CD4-positive, alpha-beta T cell (primary cell): ENCODE measurements at regions not wholly inside any gene's neighbourhood (a gene's known extent, or its start where the extent isn't known, plus 50 kb on each side); places are given as distances from the start of the nearest gene placed in this dataset.

Source experiments
- ATAC-seq: fragments of 200-7000 bp; cut with Tn5 transposase; one replicate; pipeline ENCODE4 v1.10.0; 2022; ENCODE audit warnings: mild to moderate bottlenecking; ENCODE audit not compliant: poor library complexity
- CTCF ChIA-PET: fragments of 350-600 bp; sonication (Branson Sonifier 250); formaldehyde crosslinking; loops from one replicate; lab custom pipeline; 2021; ENCODE audit warnings: antibody characterized with exemption, inconsistent platforms; lab: Charles Lee
- POLR2A ChIA-PET: fragments of 350-600 bp; sonication (Branson Sonifier 250); formaldehyde crosslinking; loops from one replicate; lab custom pipeline; 2021; ENCODE audit warnings: antibody characterized with exemption, inconsistent platforms; lab: Charles Lee
- DNase-seq, 14 experiments: peaks; one replicate each; pipeline ENCODE4 v3.0.0-alpha.2; 2013 to 2020; ENCODE audit warnings: mixed read lengths in 2 of 14
- H3K27ac ChIP-seq, 2 donors: one replicate each; pipeline versions ENCODE4 v1.5.1 to v1.7.0; 2013; ENCODE audit warnings: low read length in 2 of 2, low read depth in 1 of 2, mild to moderate bottlenecking in 1 of 2
- H3K27me3 ChIP-seq, 2 experiments: 1 replicate in 1 of 2; 2 replicates in 1 of 2; pipeline versions ENCODE4 v1.6.1 to v1.7.0; 2013; ENCODE audit warnings: low read length in 2 of 2, control low read depth in 1 of 2, mild to moderate bottlenecking in 1 of 2, moderate library complexity in 1 of 2; ENCODE audit not compliant: insufficient read depth in 2 of 2, control insufficient read depth in 1 of 2
- H3K36me3 ChIP-seq: one replicate; pipeline ENCODE4 v1.6.1; 2013; ENCODE audit warnings: low read length, control low read depth; ENCODE audit not compliant: insufficient read depth
- H3K4me1 ChIP-seq: one replicate; pipeline ENCODE4 v1.6.1; 2013; ENCODE audit warnings: low read length, control low read depth; ENCODE audit not compliant: insufficient read depth
- H3K4me3 ChIP-seq: one replicate; pipeline ENCODE4 v1.5.1; 2013; ENCODE audit warnings: mild to moderate bottlenecking, low read length, moderate library complexity
- H3K9me3 ChIP-seq, 2 experiments: 1 replicate in 1 of 2; 2 replicates in 1 of 2; pipeline versions ENCODE4 v1.6.1 to v1.7.0; 2013; ENCODE audit warnings: low read length in 2 of 2, mild to moderate bottlenecking in 2 of 2, control low read depth in 1 of 2, moderate library complexity in 1 of 2; ENCODE audit not compliant: control insufficient read depth in 1 of 2, insufficient read depth in 1 of 2
- H3K27ac Mint-ChIP-seq: one replicate; pipeline ENCODE4 v1.8.0; 2020; ENCODE audit warnings: mixed read lengths
- H3K27me3 Mint-ChIP-seq: one replicate; pipeline ENCODE4 v1.8.0; 2021; ENCODE audit warnings: mixed read lengths
- H3K36me3 Mint-ChIP-seq: one replicate; pipeline ENCODE4 v1.8.0; 2021; ENCODE audit warnings: low read depth, mixed read lengths
- H3K4me1 Mint-ChIP-seq: one replicate; pipeline ENCODE4 v1.8.0; 2021; ENCODE audit warnings: low read depth, mixed read lengths
- H3K4me3 Mint-ChIP-seq: one replicate; pipeline ENCODE4 v1.8.0; 2020; ENCODE audit warnings: mild to moderate bottlenecking, mixed read lengths
- H3K9me3 Mint-ChIP-seq: one replicate; pipeline ENCODE4 v1.8.0; 2020; ENCODE audit warnings: mixed read lengths
- intact Hi-C, 2 experiments: fragments of 100-400 bp; cut with DNase I in 1 of 2; cut with micrococcal nuclease in 1 of 2; formaldehyde crosslinking; loops; one replicate each; pipeline versions ENCODE4 v1.15.1 to v1.9.0; 2023 to 2025; cut with DNase I, micrococcal nuclease
- TF ChIP-seq, protein P1 (sequence below): fragments of 200-600 bp; IDR thresholded peaks from one replicate; pipeline ENCODE4 v1.8.0; 2022; ENCODE audit warnings: antibody characterized with exemption, mild to moderate bottlenecking

DNA sequence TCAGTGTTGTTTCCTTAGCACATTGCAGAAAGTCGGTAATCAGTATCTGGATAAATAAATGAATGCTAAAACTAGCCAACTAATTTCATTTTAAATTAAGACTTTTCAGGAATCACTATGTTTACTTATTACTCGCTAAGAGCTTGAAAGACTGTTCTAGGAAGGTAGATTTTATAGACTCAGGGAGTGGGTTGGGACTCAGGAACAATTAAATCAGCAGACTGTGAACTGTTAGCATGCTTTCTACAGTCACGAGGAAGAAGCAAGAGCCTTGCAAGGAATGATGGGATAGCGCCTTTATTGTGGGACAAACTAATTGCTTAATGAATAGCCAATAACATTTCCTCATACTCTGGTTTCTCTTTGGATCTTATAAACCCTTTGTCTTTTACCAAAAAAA, 183.2 kb upstream of the AADAT start:
- TF ChIP-seq, protein P1, sequence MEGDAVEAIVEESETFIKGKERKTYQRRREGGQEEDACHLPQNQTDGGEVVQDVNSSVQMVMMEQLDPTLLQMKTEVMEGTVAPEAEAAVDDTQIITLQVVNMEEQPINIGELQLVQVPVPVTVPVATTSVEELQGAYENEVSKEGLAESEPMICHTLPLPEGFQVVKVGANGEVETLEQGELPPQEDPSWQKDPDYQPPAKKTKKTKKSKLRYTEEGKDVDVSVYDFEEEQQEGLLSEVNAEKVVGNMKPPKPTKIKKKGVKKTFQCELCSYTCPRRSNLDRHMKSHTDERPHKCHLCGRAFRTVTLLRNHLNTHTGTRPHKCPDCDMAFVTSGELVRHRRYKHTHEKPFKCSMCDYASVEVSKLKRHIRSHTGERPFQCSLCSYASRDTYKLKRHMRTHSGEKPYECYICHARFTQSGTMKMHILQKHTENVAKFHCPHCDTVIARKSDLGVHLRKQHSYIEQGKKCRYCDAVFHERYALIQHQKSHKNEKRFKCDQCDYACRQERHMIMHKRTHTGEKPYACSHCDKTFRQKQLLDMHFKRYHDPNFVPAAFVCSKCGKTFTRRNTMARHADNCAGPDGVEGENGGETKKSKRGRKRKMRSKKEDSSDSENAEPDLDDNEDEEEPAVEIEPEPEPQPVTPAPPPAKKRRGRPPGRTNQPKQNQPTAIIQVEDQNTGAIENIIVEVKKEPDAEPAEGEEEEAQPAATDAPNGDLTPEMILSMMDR: no peak
- Mint-ChIP-seq H3K27me3 (no peaks in the 10 kb centered on the region), H3K4me3 (no peak overlapping the region), H3K9me3 (no peaks in the 10 kb centered on the region), H3K36me3 (no peaks in the 10 kb centered on the region), H3K27ac (no peak overlapping the region), H3K4me1 (no peaks in the 10 kb centered on the region)
- H3K36me3 ChIP-seq: no peaks in the 10 kb centered on the region
- no peaks in the 10 kb centered on the region for H3K27me3 ChIP-seq
- ATAC-seq (no peak), DNase-seq (no peak)
- H3K4me1 ChIP-seq: no peaks in the 10 kb centered on the region
- ChIA-PET POLR2A (no interaction called here), CTCF (no interaction called here)
- H3K4me3 ChIP-seq: no peak overlapping the region
- intact Hi-C loops: no loop called here
- no peak overlapping the region for H3K27ac ChIP-seq
- peaks cover 0 to 6% of the 10 kb centered on the region in 2 experiments for H3K9me3 ChIP-seq

DNA sequence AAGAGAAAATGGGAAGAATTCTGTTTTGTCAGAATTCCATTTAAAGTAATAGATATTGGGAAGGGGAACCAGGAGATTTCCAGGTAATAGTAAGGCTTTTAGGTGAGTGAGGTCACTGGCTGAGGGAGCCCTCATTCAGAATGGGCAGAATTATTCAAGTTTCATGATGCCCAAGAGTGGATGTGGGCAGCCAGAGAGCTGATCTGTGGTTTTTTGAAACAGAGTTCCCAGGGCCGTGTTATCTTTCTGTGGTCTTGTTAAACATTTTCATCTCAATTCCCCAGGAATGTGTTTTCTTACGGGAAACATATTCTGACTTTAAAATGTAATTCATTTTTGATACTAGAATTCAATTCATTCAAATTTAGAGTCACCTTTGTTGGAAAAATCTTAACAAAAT, 182.0 kb upstream of the AADAT start:
- Mint-ChIP-seq H3K27ac (no peak overlapping the region), H3K9me3 (no peaks in the 10 kb centered on the region), H3K36me3 (no peaks in the 10 kb centered on the region), H3K4me1 (no peaks in the 10 kb centered on the region), H3K4me3 (no peak overlapping the region), H3K27me3 (no peaks in the 10 kb centered on the region)
- POLR2A ChIA-PET: no interaction called here
- H3K9me3 ChIP-seq: peaks cover 0 to 6% of the 10 kb centered on the region in 2 experiments
- no peak overlapping the region for H3K4me3 ChIP-seq
- CTCF ChIA-PET: no interaction called here
- intact Hi-C loops: no loop called here
- H3K36me3 ChIP-seq: no peaks in the 10 kb centered on the region
- ATAC-seq (no peak), DNase-seq (no peak)
- no peaks in the 10 kb centered on the region for H3K4me1 ChIP-seq
- no peaks in the 10 kb centered on the region for H3K27me3 ChIP-seq
- H3K27ac ChIP-seq: no peak overlapping the region
- TF ChIP-seq, protein P1: no peak

GRCh38 chr4:170270628-170271027, 180.9 kb upstream of the AADAT start:
- POLR2A ChIA-PET: no interaction called here
- no peak for DNase-seq
- intact Hi-C loops: no loop called here
- H3K27me3 Mint-ChIP-seq: no peaks in the 10 kb centered on the region
- no peaks in the 10 kb centered on the region for H3K27me3 ChIP-seq
- peaks cover 0 to 6% of the 10 kb centered on the region in 2 experiments for H3K9me3 ChIP-seq
- no peak overlapping the region for H3K4me3 Mint-ChIP-seq
- H3K36me3 Mint-ChIP-seq: no peaks in the 10 kb centered on the region
- H3K4me3 ChIP-seq: no peak overlapping the region
- TF ChIP-seq, protein P1: no peak
- CTCF ChIA-PET: no interaction called here
- no peak overlapping the region for H3K27ac Mint-ChIP-seq
- H3K4me1 ChIP-seq: no peaks in the 10 kb centered on the region
- no peaks in the 10 kb centered on the region for H3K4me1 Mint-ChIP-seq
- peaks cover 4% of the 10 kb centered on the region for H3K9me3 Mint-ChIP-seq
- no peak overlapping the region for H3K27ac ChIP-seq
- H3K36me3 ChIP-seq: no peaks in the 10 kb centered on the region
- no peak for ATAC-seq
